HL-60 (cell line): ENCODE measurements at regions not wholly inside any gene's neighbourhood (a gene's known extent, or its start where the extent isn't known, plus 50 kb on each side); places are given as distances from the start of the nearest gene placed in this dataset.

Experiments
- DNase-seq, 2 experiments: peaks; one replicate each; pipeline ENCODE4 v3.0.0-alpha.2; 2010 to 2020; ENCODE audit warnings: low read depth in 1 of 2, low spot score in 1 of 2
- H3K27ac ChIP-seq: fragments of 250-450 bp; sonication (Bioruptor Pico); replicated peaks from 2 replicates; pipeline ENCODE4 v1.5.1; 2020; ENCODE audit warnings: mild to moderate bottlenecking, moderate library complexity
- H3K27me3 ChIP-seq: fragments of 250-450 bp; sonication (Bioruptor Pico); 2 replicates; pipeline ENCODE4 v1.5.1; 2021; ENCODE audit warnings: mild to moderate bottlenecking, moderate library complexity; ENCODE audit not compliant: insufficient read depth, poor library complexity, severe bottlenecking
- H3K4me3 ChIP-seq: replicated peaks from 2 replicates; pipeline ENCODE4 v1.5.1; 2011; ENCODE audit warnings: mild to moderate bottlenecking, control low read depth, low read length; ENCODE audit not compliant: insufficient read depth
- GABPA ChIP-seq: IDR thresholded peaks from 2 replicates; pipeline ENCODE4 v1.6.1; 2012; ENCODE audit warnings: low read depth
- POLR2AphosphoS5 ChIP-seq: IDR thresholded peaks from 2 replicates; pipeline ENCODE4 v1.6.1; 2012; ENCODE audit warnings: low read depth
- SPI1 ChIP-seq: IDR thresholded peaks from 2 replicates; pipeline ENCODE4 v1.6.1; 2012; ENCODE audit warnings: low read depth, mild to moderate bottlenecking, borderline replicate concordance
- TF ChIP-seq, protein P1 (sequence below): IDR thresholded peaks from one replicate; pipeline ENCODE4 v1.5.1; 2011; ENCODE audit warnings: low read length, control low read depth, inconsistent platforms; ENCODE audit not compliant: insufficient read depth
- TF ChIP-seq, protein P2 (sequence below): IDR thresholded peaks from 2 replicates; pipeline ENCODE4 v1.6.1; 2012; ENCODE audit warnings: low read depth; ENCODE audit not compliant: insufficient replicate concordance

DNA sequence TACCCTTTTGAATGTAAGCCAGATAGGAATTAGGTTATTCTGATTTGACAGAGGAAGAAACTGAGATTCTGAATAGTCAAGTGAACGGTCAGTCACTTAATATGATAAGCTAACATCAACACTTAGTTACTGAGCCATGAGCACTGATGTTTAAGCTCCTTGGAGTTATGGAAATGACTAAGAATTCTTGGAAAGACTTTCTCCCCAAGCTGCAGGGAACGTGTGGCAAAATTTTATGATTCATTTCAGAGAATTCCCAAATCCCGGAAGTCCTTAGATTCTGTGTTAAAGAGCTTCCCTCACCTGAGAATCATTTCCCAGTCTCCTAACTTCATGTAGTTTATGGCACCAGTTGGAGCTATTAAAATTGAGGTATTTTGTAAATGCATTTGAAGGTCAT lies 330.9 kb downstream of the XPNPEP1 start:
- TF ChIP-seq SPI1 (no peak), GABPA (no peak), POLR2AphosphoS5 (no peak)
- TF ChIP-seq, protein P1, sequence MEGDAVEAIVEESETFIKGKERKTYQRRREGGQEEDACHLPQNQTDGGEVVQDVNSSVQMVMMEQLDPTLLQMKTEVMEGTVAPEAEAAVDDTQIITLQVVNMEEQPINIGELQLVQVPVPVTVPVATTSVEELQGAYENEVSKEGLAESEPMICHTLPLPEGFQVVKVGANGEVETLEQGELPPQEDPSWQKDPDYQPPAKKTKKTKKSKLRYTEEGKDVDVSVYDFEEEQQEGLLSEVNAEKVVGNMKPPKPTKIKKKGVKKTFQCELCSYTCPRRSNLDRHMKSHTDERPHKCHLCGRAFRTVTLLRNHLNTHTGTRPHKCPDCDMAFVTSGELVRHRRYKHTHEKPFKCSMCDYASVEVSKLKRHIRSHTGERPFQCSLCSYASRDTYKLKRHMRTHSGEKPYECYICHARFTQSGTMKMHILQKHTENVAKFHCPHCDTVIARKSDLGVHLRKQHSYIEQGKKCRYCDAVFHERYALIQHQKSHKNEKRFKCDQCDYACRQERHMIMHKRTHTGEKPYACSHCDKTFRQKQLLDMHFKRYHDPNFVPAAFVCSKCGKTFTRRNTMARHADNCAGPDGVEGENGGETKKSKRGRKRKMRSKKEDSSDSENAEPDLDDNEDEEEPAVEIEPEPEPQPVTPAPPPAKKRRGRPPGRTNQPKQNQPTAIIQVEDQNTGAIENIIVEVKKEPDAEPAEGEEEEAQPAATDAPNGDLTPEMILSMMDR, result no peak
- TF ChIP-seq, protein P2, sequence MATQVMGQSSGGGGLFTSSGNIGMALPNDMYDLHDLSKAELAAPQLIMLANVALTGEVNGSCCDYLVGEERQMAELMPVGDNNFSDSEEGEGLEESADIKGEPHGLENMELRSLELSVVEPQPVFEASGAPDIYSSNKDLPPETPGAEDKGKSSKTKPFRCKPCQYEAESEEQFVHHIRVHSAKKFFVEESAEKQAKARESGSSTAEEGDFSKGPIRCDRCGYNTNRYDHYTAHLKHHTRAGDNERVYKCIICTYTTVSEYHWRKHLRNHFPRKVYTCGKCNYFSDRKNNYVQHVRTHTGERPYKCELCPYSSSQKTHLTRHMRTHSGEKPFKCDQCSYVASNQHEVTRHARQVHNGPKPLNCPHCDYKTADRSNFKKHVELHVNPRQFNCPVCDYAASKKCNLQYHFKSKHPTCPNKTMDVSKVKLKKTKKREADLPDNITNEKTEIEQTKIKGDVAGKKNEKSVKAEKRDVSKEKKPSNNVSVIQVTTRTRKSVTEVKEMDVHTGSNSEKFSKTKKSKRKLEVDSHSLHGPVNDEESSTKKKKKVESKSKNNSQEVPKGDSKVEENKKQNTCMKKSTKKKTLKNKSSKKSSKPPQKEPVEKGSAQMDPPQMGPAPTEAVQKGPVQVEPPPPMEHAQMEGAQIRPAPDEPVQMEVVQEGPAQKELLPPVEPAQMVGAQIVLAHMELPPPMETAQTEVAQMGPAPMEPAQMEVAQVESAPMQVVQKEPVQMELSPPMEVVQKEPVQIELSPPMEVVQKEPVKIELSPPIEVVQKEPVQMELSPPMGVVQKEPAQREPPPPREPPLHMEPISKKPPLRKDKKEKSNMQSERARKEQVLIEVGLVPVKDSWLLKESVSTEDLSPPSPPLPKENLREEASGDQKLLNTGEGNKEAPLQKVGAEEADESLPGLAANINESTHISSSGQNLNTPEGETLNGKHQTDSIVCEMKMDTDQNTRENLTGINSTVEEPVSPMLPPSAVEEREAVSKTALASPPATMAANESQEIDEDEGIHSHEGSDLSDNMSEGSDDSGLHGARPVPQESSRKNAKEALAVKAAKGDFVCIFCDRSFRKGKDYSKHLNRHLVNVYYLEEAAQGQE, result no peak
- Histone ChIP-seq H3K27ac (no peak overlapping the region), H3K27me3 (no peaks in the 10 kb centered on the region), H3K4me3 (no peak overlapping the region)
- DNase-seq, result no peak

DNA sequence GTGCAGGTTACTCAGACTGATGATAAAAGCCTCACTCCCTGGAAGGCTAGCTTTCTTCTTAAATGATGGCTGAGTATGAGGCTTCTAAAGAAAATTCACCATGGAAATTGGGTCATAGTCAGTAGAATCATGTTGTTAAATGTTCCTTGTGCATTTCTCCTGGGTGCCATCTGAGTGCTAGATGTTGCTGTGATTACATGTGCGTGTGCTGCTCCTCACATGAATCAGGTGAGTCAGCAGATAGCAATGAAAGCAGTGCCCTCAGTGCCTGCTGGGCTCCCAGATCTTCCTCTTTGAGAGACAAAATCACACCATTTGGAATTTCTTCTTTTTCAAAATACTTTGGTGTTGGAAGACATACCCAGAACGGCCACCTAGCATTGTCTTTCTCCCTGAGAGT lies 331.7 kb downstream of the XPNPEP1 start:
- H3K4me3 ChIP-seq, result no peak overlapping the region
- TF ChIP-seq, protein P1, result no peak
- TF ChIP-seq SPI1 (no peak), POLR2AphosphoS5 (no peak)
- DNase-seq, result no peak
- no peak overlapping the region for H3K27ac ChIP-seq
- no peaks in the 10 kb centered on the region for H3K27me3 ChIP-seq

DNA sequence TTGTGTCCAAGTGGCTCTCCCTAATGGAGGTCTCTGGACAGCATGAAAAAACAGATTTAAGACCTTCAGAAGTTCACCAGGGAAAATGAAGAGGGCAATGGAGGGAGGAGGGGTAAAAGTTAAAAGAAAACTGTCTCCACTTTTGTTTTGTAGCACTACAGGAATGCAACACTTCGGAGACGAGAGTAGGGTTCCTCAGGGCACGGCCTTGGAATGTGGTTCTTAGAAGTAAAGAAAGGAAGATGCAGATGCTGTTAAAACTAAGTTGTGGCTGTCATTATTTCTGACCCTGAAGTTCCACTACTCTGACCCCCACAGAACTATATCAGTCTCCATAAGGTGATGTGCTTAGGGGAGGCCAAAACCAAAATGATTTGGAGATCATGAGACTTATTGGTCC lies 335.1 kb downstream of the XPNPEP1 start:
- H3K27ac ChIP-seq, result no peak overlapping the region
- TF ChIP-seq, protein P2, result no peak
- TF ChIP-seq GABPA, result no peak
- TF ChIP-seq, protein P1, result no peak
- no peak for TF ChIP-seq SPI1
- no peak for TF ChIP-seq POLR2AphosphoS5
- no peak overlapping the region for H3K4me3 ChIP-seq
- no peaks in the 10 kb centered on the region for H3K27me3 ChIP-seq
- DNase-seq, result no peak

DNA sequence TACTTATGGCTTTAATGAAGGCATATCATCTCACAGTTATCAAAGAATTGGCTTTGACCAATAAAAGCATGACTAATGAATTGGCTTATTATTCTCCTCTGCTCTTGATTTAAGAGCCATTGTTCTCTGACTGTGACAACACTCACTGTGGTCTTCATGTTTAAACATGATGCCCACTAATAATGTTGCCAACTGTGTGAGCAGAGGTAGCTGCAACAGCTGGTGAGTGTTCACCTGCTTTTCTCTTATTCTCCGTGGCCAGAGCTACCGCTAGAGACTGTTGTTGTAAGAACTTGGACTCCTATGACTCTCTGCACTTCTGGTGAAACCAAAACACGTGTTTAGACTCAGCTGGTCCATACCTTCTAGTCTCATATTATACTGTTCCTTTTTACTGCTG lies 335.9 kb downstream of the XPNPEP1 start:
- Histone ChIP-seq H3K27me3 (no peaks in the 10 kb centered on the region), H3K4me3 (no peak overlapping the region), H3K27ac (no peak overlapping the region)
- TF ChIP-seq, protein P1, result no peak
- no peak for TF ChIP-seq GABPA
- TF ChIP-seq POLR2AphosphoS5, result no peak
- TF ChIP-seq, protein P2, result no peak
- no peak for TF ChIP-seq SPI1
- DNase-seq, result no peak
